Prostate gland (tissue), 2 donors: ENCODE measurements at regions not wholly inside any gene's neighbourhood (a gene's known extent, or its start where the extent isn't known, plus 50 kb on each side); places are given as distances from the start of the nearest gene placed in this dataset.
"Not testable (repeated sequence)": the region's sequence is repeated elsewhere in the genome, so short reads cannot be mapped to it uniquely, and the experiment has no call there.

Source experiments
- DNase-seq: peaks from one replicate; pipeline ENCODE4 v3.0.0-alpha.2; 2019; ENCODE audit warnings: low spot score
- H3K27ac ChIP-seq, 2 donors: fragments of 200-600 bp; sonication (generic); 2 replicates each; pipeline ENCODE4 v1.5.1; 2017 to 2019
- H3K27me3 ChIP-seq: fragments of 200-600 bp; sonication (generic); replicated peaks from 2 replicates; pipeline ENCODE4 v1.5.1; 2019; ENCODE audit not compliant: insufficient read depth
- H3K36me3 ChIP-seq, 2 donors: fragments of 200-600 bp; sonication (generic); 1 replicate in 1 of 2; 2 replicates in 1 of 2; pipeline versions ENCODE4 v1.5.1 to v1.8.1; 2017 to 2019
- H3K4me1 ChIP-seq: fragments of 200-600 bp; sonication (generic); replicated peaks from 2 replicates; pipeline ENCODE4 v1.5.1; 2019
- H3K4me3 ChIP-seq, 2 donors: fragments of 200-600 bp; sonication (generic); 2 replicates each; pipeline ENCODE4 v1.5.1; 2017 to 2019
- H3K9me3 ChIP-seq: fragments of 200-600 bp; sonication (generic); 2 replicates; pipeline ENCODE4 v1.5.1; 2017
- CTCF ChIP-seq, 4 experiments: fragments of 200-600 bp in 2 of 4; fragments of 450-650 bp in 2 of 4; sonication (generic) in 2 of 4; IDR thresholded peaks; 1 replicate in 3 of 4; 2 replicates in 1 of 4; pipeline ENCODE4 v1.5.1; 2016 to 2019; ENCODE audit warnings: antibody characterized with exemption in 4 of 4, mild to moderate bottlenecking in 2 of 4, moderate library complexity in 2 of 4
- POLR2A ChIP-seq: fragments of 450-650 bp; IDR thresholded peaks from one replicate; pipeline ENCODE4 v1.6.1; 2016; ENCODE audit warnings: antibody characterized with exemption, mild to moderate bottlenecking
- POLR2AphosphoS5 ChIP-seq: sonication (generic); formaldehyde crosslinking; IDR thresholded peaks from one replicate; pipeline ENCODE4 v1.6.1; 2017; ENCODE audit warnings: antibody characterized with exemption
- WGBS: methylation state at CpG from one replicate; pipeline ENCODE4 v1.1.5; 2018; 5-methylcytosine and 5-hydroxymethylcytosine counted together
- intact Hi-C: fragments of 100-400 bp; cut with DNase I; formaldehyde crosslinking; loops from one replicate; pipeline ENCODE4 v1.14.2; 2022

- Histone ChIP-seq H3K27ac (no peak overlapping the region), H3K4me3 (no peak overlapping the region)
These were observed 89.7 kb upstream of the ANTXRL start for GRCh38 chr10:46197050-46197449.

GRCh38 chr10:46198516-46198915 is 88.3 kb upstream of the ANTXRL start:
- no peaks in the 10 kb centered on the region for H3K27me3 ChIP-seq
- H3K27ac ChIP-seq = no peak overlapping the region
- no peak overlapping the region for H3K4me3 ChIP-seq
- TF ChIP-seq POLR2AphosphoS5 = no peak
- TF ChIP-seq CTCF (IDR thresholded peaks at IDR 0.05) = no peak
- no peak for TF ChIP-seq POLR2A
- no peaks in the 10 kb centered on the region for H3K4me1 ChIP-seq
- intact Hi-C loops = no loop called here
- DNase-seq = no peak
- H3K36me3 ChIP-seq = no peaks in the 10 kb centered on the region
- no peaks in the 10 kb centered on the region for H3K9me3 ChIP-seq

More at GRCh38 chr10:46197050-46197449, 89.7 kb upstream of the ANTXRL start:
- Histone ChIP-seq H3K27me3 (no peaks in the 10 kb centered on the region), H3K9me3 (no peaks in the 10 kb centered on the region), H3K36me3 (no peaks in the 10 kb centered on the region), H3K4me1 (no peaks in the 10 kb centered on the region)
- WGBS = 86% methylated on average over 3 of the region's 3 CpGs
- intact Hi-C loops = no loop called here
- no peak for DNase-seq
- TF ChIP-seq POLR2A (no peak), CTCF (IDR thresholded peaks at IDR 0.05) (no peak), POLR2AphosphoS5 (no peak)

GRCh38 chr10:46202405-46202804 is 84.4 kb upstream of the ANTXRL start:
- H3K4me1 ChIP-seq, H3K27me3 ChIP-seq, H3K36me3 ChIP-seq, H3K27ac ChIP-seq, H3K4me3 ChIP-seq, intact Hi-C loops, DNase-seq, H3K9me3 ChIP-seq: not testable (repeated sequence)
- WGBS = 41% methylated on average over 1 of the region's 1 CpG

- DNase-seq, intact Hi-C loops: not testable (repeated sequence)
- WGBS = 85% methylated on average over 15 of the region's 20 CpGs
These were observed 82.2 kb upstream of the ANTXRL start for GRCh38 chr10:46204482-46205102.

GRCh38 chr10:46210427-46210826 is 76.4 kb upstream of the ANTXRL start:
- H3K9me3 ChIP-seq, H3K27ac ChIP-seq, H3K4me1 ChIP-seq, H3K36me3 ChIP-seq, H3K4me3 ChIP-seq, DNase-seq, H3K27me3 ChIP-seq, intact Hi-C loops: not testable (repeated sequence)
- no CpG with 5 or more reads among the region's 2 CpGs for WGBS

More at GRCh38 chr10:46204482-46205102, 82.2 kb upstream of the ANTXRL start:
- H3K4me1 ChIP-seq, H3K27ac ChIP-seq, H3K27me3 ChIP-seq, H3K9me3 ChIP-seq, H3K36me3 ChIP-seq, H3K4me3 ChIP-seq: not testable (repeated sequence)

- no peak overlapping the region for H3K4me3 ChIP-seq
- H3K27ac ChIP-seq = no peak overlapping the region
- intact Hi-C loops = no loop called here
- no peaks in the 10 kb centered on the region for H3K36me3 ChIP-seq
- H3K9me3 ChIP-seq = no peaks in the 10 kb centered on the region
- WGBS = 81% methylated on average over 4 of the region's 4 CpGs
- no peaks in the 10 kb centered on the region for H3K27me3 ChIP-seq
- TF ChIP-seq POLR2AphosphoS5 (no peak), CTCF (IDR thresholded peaks at IDR 0.05) (no peak), POLR2A (no peak)
- no peak for DNase-seq
- H3K4me1 ChIP-seq = no peaks in the 10 kb centered on the region
These were observed 71.4 kb upstream of the ANTXRL start for GRCh38 chr10:46215426-46215825.
